ENCODE measurements at regions not wholly inside any gene's neighbourhood (a gene's known extent, or its start where the extent isn't known, plus 50 kb on each side); places are given as distances from the start of the nearest gene placed in this dataset.
"Not testable (repeated sequence)": the region's sequence is repeated elsewhere in the genome, so short reads cannot be mapped to it uniquely, and the experiment has no call there.

DNA sequence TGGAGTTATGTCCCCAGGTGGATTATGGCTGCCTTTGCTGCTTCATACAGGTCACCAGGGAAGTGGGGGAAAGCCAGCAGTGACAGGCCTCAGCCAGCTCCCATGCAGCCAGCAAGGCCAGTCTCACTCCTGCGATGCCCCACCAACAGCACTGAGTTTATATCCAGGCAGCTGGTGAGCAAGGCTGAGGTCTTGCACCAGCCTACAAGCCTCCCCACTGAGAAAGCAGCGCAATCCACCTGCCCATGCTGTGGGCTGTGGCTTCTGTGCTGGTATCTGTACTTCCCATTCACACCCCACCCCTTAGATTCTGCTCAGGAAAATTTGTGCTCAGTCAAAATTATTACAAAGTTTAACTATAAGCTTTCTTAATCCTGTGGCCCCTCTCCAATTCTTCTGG lies 153.5 kb downstream of the HHIP start:
- no peak for DNase-seq

DNA sequence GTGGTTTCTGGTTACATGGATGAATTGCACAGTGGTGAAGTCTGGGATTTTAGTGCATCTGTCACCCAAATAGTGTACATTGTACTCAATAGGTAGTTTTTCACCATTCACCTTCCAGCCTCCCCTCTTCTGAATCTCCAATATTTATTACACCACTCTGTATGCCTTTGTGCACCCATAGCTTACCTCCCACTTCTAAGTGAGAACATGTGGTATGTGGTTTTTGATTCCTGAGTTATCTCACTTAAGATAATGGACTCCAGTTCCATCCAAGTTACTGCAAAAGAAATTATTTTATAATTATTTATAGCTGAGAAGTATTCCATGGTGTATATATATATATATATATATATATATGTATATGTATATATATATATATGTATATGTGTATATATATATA lies 155.8 kb downstream of the HHIP start:
- DNase-seq, result no peak

DNA sequence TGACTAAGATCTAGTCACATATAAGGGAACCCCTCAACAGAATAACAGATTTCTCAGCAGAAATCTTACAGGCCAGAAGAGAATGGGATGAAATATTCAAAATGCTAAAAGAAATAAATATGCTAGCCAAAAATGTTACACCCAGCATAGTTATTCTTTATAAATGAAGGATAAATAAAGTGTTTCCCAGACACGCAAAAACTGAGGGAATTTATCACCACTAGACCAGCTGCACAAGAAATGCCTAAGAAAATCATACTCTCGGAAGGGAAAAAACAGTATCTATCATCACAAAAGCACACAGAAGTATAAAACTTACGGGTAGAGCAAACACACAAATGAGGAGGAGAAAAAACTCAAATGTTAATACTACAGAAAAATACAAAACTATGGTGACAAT lies 162.1 kb downstream of the HHIP start:
- DNase-seq, result no peak

DNA sequence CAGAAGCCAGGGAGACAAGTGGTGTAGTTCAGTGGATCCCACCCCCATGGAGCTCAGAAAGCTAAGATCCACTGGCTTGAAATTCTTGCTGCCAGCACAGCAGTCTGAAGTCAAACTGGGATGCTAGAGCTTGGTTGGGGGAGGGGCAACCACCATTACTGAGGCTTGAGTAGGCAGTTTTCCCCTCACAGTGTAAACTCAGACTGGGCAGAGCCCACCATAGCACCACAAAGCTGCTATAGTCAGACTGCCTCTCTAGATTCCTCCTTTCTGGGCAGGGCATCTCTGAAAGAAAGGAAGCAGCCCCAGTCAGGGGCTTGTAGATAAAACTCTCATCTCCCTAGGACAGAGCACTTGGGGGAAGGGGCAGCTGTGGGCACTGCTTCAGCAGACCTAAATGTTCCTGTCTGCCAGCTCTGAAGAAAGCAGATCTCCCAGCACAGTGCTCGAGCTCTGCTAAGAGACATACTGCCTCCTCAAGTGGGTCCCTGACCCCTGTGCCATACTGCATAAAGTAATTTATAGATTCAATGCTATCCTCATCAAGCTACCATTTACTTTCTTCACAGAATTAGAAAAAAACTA lies 163.2 kb downstream of the HHIP start:
- DNase-seq, result no peak

DNA sequence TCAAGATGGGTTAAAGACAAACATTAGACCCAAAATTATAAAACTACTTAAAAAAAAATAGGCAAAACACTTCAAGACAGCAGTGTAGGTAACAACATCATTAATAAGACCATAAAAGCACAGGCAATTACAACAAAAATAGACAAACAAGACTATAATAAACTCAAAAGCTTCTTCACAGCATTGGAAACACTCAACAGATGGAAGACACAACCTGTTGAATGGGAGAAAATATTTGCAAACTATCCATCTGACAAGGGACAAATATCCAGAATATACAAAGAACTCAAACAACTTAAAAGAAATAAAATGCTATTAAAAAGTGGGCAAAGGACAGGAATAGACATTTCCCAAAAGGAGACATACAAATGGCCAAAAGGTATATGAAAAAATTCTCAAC lies 170.7 kb downstream of the HHIP start:
- DNase-seq, result no peak

DNA sequence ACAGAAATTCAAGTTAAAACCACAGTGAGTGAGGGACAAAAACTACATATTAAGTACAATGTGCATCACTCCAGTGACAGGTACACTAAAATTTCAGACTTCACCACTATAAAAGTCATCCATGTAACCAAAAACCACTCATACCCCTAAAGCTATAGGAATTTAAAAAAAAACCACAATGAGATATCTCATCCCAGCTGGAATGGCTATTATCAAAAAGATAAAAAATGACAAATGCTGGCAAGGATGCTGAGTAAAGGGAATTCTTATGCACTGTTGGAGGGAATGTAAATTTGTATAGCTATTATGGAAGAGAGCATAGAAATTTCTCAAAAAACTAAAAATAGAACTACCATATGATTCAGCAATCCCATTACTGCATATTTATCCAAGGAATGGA lies 171.1 kb downstream of the HHIP start:
- DNase-seq, result no peak

DNA sequence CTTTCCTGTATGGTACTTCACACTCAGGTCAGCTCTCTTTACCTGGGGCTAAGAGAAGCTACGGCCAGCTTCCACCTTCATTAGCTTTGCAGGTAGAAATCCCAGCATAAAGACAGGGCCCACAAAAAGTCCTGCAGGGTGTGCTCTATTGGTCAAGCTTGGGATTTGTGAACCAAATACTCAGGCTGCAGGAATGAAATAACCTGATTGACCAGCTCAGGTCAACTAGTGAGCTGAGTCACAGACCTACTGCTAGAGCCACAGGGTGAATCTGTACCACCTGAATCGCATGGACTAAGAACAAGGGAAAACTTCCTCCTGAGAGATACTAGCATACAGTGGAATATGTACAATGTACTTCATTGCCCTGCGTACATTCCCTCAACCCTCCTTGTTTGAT lies 172.2 kb downstream of the HHIP start:
- DNase-seq, result no peak

DNA sequence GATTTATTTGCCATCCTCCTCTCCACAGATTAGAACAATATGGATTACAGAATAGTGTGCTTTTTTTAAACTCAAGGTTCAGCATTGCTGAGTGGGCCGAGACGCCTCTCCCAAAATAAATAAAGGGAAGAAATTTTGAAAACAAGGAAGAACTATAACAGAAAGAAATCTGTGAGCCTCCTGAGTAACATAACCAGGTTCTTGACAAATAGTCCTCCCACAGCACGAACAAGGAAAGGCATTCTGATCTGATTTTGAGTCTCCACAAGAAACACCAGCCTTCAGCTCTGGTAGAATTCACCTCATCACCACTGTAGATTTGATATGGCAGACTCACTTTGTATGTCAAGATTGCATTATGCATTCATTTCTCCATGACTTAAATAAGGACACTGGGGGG lies 173.6 kb downstream of the HHIP start:
- DNase-seq, result no peak

DNA sequence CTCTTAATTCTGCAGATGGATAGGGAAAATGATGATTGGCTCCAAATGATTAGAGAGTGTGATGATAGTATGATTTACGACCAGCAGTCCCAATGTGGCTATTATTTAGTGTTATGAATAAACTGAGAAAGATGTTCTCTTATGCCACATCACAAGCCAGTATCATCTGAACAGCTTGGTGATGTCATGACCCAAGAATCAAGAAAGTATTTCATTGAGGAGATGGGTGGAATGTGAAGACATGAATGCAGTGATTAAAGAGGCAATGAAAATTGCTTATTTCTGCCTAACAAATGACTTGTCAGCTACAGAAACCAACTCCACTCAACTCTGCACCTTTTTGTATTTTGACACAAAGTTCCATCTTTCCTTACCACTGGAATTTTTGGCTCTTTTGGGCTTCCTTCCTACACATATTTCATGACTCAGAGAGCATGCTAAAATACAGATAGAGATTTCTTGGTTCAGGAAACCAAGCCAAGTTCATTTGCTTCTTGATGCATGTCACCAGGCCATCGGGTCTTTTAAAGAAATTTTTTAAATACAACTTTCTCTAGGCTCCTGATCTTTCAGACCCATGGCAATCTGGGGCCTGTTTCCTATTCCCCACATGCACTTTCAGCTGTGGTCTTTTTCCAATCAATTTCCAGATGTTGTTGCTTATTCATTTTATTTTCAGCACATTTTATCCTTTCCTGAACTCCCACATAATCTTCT lies 174.2 kb downstream of the HHIP start:
- DNase-seq, result no peak

DNA sequence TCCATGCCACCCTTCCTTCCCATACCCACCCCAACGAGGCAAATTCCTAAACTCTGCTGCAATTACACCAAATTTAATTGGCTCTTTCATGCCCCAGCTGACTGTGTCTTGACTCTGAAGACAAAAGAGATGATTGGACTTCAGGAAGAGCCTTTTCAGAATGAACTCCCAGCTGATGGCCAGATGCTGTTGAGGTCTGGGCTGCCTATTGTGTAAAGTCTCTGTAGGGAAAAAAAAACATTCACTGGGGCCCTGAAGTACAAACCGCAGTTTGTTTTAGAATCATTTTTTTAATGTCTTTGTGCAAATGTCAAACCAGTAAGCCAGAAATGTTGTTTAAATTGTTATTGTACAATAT lies 174.8 kb downstream of the HHIP start:
- DNase-seq, result no peak

DNA sequence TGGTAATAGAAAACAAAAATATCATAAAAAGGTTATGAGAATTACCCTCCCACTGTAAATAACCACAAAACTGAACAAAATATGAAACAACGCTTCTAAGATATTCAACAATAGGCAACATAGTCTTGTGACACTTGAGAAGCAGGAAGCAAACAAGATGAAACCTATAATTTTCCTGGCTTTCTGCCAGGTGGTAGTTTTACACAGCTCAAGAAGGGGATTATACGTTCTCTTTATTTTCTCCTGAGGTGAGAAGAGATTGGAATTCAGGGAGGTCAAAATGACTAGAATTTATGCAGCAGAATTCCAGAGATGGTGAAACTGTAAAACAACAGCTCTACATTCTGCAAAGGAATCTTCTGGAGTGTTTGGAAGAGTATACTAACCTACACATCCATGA lies 186.0 kb downstream of the HHIP start:
- DNase-seq, result no peak

DNA sequence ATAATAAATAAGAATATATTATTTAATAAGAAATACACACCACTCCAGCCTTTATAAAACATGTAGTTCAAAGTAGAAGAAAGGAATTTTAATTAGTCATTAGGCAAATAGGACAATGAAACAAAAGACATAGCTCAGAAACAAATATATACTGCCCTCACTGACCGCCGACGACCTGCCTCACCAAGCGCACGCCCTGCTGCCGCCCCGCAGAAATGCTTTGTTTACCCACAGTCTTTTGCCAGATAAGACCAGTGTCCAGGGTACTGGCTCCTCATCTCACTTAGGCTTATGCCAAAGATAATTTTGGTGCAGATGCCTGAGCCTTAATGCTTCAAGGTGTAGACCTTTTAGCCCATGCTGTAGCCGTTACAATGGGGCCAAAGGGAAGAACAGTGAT lies 199.5 kb downstream of the HHIP start:
- DNase-seq, result no peak

DNA sequence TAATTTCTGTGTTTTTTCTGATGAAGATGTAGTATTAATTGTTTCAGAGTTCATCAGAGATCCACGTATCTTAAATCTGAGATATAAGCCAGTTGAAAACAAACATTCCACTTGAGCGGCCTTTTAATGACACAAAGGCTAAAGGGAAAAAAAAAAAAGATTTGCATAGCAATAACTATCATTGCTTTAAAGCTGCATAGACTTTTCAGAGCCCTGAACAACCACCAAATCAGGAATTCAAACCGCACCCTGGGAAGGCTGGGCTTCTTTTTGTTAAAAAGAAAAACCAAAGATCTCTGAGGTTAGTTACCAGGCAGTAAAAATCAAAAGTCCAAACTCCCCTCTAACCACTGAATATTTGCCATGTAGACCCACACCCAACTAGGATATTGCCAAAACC lies 206.0 kb downstream of the HHIP start:
- no peak for DNase-seq

DNA sequence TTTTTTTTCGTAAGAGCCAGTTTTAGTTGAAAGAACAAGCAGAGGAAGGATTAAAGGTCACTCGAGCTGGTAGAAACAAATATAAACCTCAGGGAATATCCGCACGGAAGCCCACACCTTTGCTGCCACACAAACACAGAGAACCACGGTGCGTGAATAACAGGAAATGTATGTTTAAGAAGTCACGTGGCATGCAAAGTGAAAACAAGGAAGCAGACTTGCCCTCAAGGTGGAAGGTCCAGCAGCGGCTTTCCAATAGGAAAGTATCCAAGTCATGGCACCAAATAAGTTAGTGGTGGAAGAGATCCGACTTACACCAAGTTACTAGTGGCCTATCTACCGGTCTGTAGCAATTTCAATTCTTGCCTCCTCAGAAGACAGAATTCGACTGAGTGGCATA lies 215.5 kb downstream of the HHIP start:
- no peak for DNase-seq

DNA sequence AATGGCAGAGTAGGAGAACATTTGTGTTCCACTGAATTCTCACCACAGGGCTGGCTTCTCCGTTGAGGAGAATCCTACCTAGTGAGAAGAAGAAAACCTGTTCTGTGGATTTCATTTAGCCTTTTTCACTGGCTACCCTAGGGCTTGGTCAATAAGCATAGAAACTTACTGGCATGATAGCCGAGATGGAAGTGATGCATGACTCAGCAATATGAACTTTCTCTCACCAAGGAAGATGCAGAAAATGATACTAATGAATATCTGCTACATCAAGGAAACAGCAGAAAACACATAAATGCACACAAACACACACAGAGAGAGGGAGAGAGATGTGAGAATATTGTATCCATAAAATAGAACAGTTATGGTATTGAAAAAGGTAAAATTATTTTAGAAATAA lies 216.3 kb downstream of the HHIP start:
- DNase-seq, result no peak

DNA sequence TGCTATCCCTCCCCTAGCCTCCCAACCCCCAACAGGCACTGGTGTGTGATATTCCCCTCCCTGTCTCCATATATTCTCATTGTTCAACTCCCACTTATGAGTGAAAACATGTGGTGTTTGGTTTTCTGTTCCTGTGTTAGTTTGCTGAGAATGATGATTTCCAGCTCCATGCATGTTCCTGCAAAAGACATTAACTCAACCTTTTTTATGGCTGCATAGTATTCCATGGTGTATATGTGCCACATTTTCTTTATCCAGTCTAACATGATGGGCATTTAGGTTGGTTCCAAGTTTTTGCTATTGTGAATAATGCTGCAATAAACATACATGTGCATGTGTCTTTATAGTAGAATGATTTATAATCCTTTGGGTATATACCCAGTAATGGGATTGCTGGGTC lies 218.9 kb downstream of the HHIP start:
- DNase-seq, result not testable (repeated sequence)

DNA sequence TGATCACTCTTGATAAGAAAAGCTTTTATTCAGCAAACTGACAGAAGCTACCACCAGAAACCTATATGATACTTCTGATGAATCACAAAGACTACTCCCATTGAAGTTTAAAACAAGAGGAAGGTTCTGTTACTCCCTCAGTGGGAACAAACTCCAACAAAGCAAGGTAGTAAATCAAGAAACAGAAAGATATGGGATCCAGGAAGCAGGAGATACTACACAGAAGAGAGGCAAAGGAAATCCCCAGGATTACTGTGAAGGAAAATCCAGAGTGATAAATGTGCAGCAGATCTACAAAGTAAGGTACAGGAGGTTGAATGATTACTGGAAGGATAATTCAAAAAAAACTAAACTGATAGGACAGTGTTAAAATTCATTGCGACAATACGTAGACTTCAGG lies 222.4 kb downstream of the HHIP start:
- DNase-seq, result no peak

DNA sequence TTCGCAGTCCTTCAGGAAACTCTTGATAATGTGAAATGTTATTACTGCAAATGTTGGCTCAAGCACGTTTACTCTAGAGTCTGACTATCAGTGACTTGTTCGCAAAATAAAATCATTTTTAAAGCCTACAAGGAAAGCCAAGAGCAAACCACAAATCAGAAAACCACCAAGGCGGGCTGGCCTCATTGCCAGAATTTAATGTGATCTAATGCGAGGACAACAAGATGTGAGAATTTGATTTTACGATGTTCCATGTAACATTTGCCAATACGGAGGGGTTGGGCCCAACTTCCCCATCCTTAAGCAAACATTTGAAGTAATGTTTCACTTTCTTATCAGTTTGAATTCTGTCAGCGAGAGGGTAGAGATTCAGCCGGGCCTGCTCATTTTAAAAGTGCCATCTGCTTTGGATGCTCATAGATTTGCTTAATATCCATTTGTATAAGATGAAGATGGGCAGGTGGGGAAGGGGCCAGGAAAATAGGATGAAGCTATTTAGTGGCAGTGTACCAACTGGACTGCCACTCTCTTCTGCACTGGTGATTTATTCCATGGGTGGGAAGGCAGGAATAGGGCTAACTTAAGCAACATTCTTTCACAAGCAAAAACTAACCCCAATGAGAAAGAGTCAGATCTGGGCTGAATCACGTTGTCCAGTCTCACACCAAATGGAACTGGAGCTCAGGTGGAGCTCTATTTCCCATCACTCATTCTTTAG lies 225.3 kb downstream of the ANAPC10 start:
- no peak for DNase-seq

DNA sequence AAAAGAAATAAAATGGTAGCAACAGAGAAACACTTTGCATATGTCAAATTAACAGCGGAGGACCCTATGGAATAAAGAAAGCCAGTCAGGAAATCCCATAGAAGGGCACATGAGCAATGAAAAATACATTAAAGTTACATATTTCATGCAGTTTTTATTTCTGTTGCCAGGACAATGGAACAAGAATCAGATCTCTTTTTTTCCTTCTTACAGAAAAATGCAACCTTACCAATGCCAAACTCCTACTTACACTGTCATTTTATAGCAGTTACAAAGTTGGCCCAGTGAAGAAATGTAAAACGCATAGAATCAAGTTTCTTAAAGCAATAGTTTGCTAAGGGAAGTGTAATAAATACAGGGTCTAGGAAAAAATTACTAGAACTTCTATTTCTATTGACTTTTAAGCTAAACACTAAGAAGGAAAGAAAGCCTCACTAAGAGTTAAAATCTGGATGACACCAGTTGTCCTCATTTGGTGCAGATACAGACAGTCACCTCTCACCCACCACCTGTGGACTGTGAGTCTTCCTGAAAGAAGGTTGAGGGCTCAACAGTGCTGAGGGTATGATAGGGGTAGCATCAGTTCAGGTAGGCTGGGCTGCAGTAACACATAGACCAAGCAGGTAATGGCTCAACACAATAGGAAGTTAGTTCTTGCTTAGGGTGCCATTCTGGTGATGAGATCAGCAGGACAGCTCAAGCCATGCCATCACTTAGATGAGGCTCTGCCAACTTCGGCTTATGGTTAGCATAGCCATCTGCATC lies 224.6 kb downstream of the ANAPC10 start:
- DNase-seq, result no peak

DNA sequence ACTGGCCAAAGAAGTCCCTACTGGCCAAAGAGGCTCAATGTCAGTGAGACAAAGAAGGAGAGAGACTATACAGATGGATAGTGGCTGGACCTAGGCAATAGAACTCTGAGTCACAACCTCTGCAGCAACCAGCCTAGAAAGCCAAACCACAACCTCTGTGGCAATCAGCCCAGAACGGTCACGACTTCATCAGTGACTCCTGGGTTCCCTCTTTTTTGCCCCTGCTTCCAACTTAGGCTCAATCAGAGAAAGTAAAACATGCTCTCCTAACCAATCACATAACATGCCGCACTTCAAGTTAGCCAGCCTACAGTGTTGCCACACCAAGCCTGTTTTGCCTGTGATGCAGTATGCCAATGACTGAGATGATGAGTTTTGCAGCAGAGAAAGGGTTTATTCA lies 203.4 kb downstream of the ANAPC10 start:
- DNase-seq, result no peak

DNA sequence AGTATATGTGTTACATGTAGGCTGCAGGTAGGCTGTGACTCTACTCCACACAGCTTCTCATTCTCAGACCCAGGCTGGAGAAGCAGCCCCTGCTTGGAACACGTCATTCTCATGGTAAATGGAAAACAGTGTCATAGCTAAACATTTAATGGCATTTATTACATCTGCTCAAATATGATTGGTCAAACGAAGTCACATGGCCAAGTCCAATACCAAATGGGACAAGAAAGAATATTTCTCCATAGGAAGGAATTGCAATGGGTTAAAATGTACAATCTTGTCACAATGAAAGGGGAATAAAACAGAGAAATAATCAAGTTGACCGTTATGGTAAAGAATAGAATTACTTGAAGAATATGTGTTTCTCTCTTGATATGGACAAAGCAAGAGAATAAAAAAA lies 198.6 kb downstream of the ANAPC10 start:
- DNase-seq, result no peak

DNA sequence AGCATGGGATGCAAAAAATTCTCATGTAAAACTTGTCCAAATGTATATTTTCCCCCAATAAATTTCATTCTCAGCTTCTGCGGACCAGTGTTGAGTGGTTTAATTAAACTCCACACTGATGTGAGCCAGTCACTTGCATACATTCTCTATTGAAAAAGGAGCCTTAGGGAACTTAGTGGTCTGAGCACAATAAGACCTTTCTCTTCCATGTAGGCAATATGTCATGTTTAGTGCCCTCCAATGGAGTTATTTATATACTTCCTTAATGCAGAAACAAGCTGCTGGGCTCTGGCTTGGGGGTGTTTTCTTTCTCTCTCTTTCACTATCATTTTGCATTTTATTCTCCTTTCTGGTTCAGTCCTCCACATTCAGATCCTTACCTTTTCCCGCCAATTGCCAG lies 196.9 kb downstream of the ANAPC10 start:
- no peak for DNase-seq

DNA sequence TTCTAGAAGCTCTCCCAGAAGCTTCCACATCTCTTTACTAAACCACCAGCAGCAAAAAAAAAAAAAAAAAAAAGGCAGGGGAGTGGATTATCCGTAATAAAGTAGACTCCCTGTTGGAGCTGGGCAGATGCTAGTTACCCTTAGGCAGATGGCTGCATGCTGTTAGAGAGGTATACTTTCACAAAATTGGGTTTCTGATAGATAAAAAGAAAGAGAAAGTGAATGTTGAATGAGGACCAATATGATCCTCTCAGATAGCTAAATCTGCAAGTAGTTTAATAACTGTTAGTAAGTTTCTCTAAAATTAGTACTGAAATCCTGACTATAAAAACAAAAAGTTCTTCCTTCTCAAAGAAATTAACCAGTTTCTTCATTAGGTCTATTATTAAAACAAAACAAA lies 195.4 kb downstream of the ANAPC10 start:
- DNase-seq, result no peak
